HUES6 (cell line): ENCODE measurements at regions not wholly inside any gene's neighbourhood (a gene's known extent, or its start where the extent isn't known, plus 50 kb on each side); places are given as distances from the start of the nearest gene placed in this dataset.

Experiments
- H3K27ac ChIP-seq: 2 replicates; pipeline ENCODE4 v1.7.0; 2013; ENCODE audit warnings: low read depth, mild to moderate bottlenecking, low read length, inconsistent platforms
- H3K27me3 ChIP-seq: 2 replicates; pipeline ENCODE4 v1.6.1; 2013; ENCODE audit warnings: low read length; ENCODE audit not compliant: control insufficient read depth, insufficient read depth
- H3K36me3 ChIP-seq: 2 replicates; pipeline ENCODE4 v1.6.1; 2013; ENCODE audit warnings: low read length; ENCODE audit not compliant: control insufficient read depth, insufficient read depth
- H3K4me1 ChIP-seq: 2 replicates; pipeline ENCODE4 v1.6.1; 2013; ENCODE audit warnings: low read length; ENCODE audit not compliant: control insufficient read depth, insufficient read depth
- H3K4me3 ChIP-seq: 2 replicates; pipeline ENCODE4 v1.5.1; 2013; ENCODE audit warnings: low read depth, low read length
- H3K9ac ChIP-seq: one replicate; pipeline ENCODE4 v1.6.1; 2013; ENCODE audit warnings: mild to moderate bottlenecking, low read length
- H3K9me3 ChIP-seq: 2 replicates; pipeline ENCODE4 v1.6.1; 2013; ENCODE audit warnings: low read depth, low read length; ENCODE audit not compliant: control insufficient read depth, insufficient read depth

DNA sequence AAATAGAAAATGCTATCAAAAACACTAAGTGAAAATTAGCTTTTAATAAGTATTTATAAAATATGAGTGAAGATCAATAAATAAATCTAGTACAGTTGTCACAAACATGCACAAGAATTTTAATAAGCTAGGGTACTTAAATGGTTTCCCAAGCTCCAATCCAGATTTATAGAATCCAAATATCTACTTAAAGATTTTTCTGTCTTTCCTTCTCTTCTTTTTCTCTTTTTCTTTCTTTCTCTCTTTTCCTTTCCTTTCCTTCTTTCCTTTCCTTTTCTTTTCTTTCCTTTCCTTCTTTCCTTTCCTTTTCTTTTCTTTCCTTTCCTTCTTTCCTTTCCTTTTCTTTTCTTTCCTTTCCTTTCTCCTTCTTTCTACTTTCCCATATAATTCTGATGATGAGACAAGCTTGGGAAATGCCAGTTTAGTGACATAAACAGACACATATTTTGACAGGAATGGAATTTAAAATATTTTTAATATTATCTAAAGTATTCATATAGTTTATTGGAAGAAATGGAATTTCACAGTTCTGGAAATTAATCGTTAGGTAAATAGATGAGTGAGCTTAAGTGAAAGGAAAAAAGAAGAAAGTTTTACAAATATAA is 832.8 kb downstream of the NR2F1-AS1 start:
- Histone ChIP-seq H3K4me3 (no peak overlapping the region), H3K27ac (no peak overlapping the region), H3K4me1 (peaks cover 6% of the 10 kb centered on the region; the same call in 1 of the 2 replicates), H3K27me3 (no peaks in the 10 kb centered on the region), H3K9ac (no peak overlapping the region), H3K9me3 (no peaks in the 10 kb centered on the region), H3K36me3 (no peaks in the 10 kb centered on the region)

DNA sequence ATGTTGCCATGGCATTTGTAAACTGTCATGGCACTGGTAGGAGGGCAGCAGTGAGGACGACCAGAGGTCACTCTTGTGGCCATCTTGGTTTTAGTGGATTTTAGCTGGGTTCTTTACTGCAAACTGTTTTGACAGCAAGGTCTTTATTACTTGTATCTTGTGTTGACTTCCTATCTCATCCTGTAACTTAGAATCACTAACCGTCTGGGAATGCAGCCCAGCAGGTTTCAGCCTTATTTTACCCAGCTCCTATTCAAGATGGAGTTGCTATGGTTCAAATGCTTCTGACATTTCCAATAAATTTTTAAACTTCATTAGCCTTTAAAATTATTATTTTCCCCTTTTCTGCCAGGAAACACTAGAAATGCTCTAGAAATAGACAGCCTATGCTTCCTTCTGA is 839.1 kb downstream of the NR2F1-AS1 start:
- Histone ChIP-seq H3K9me3 (no peaks in the 10 kb centered on the region), H3K27me3 (no peaks in the 10 kb centered on the region), H3K9ac (no peak overlapping the region), H3K27ac (no peak overlapping the region), H3K4me3 (no peak overlapping the region), H3K4me1 (no peaks in the 10 kb centered on the region), H3K36me3 (no peaks in the 10 kb centered on the region)

DNA sequence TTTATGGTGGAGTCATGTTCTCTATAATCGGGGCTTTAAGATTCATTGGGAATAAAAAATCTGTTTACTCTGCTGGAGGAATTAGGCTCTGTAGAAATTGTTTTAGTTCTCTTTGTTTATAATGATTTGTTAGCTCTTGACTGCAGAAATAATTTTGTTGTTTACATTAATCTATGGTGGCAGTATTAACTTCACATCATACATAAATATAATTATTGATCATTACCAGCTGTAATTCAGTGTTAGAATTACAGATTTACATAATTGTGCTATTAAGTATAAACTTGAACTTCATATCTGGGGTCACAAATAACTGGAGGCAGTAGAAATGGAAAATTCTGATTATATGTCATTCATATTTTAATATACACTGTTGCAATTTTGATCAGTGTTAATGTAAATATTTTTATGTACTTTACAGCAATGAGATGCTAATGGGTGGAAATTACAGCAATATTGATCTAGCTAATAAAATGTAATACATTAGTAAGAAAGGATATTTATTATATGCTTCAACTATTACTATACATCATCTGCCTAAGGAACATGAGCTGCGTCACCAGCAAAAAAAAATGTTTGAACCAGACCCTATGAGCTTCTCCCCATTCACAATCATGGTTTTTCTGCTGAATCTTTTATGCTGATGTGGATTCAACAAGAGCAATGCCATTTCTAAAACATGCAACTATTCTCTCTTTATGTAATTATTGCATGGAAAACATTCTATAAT is 846.6 kb downstream of the NR2F1-AS1 start:
- no peak overlapping the region for H3K9ac ChIP-seq
- no peaks in the 10 kb centered on the region for H3K4me1 ChIP-seq
- no peaks in the 10 kb centered on the region for H3K9me3 ChIP-seq
- H3K4me3 ChIP-seq, result no peak overlapping the region
- no peaks in the 10 kb centered on the region for H3K27me3 ChIP-seq
- no peaks in the 10 kb centered on the region for H3K36me3 ChIP-seq
- no peak overlapping the region for H3K27ac ChIP-seq

- Histone ChIP-seq H3K4me1 (no peaks in the 10 kb centered on the region), H3K27me3 (no peaks in the 10 kb centered on the region), H3K9ac (no peak overlapping the region), H3K36me3 (no peaks in the 10 kb centered on the region), H3K9me3 (no peaks in the 10 kb centered on the region), H3K4me3 (no peak overlapping the region), H3K27ac (no peak overlapping the region)
Measured at GRCh38 chr5:92730486-92730885, 850.5 kb downstream of the NR2F1-AS1 start.

- no peak overlapping the region for H3K4me3 ChIP-seq
- no peaks in the 10 kb centered on the region for H3K9me3 ChIP-seq
- no peaks in the 10 kb centered on the region for H3K4me1 ChIP-seq
- H3K27ac ChIP-seq, result no peak overlapping the region
- H3K9ac ChIP-seq, result no peak overlapping the region
- no peaks in the 10 kb centered on the region for H3K27me3 ChIP-seq
- H3K36me3 ChIP-seq, result no peaks in the 10 kb centered on the region
Measured at GRCh38 chr5:92729088-92729487, 851.9 kb downstream of the NR2F1-AS1 start.

GRCh38 chr5:92715946-92716520 is 865.0 kb downstream of the NR2F1-AS1 start:
- Histone ChIP-seq H3K9ac (no peak overlapping the region), H3K36me3 (no peaks in the 10 kb centered on the region), H3K4me1 (no peaks in the 10 kb centered on the region), H3K27ac (no peak overlapping the region), H3K9me3 (no peaks in the 10 kb centered on the region), H3K4me3 (no peak overlapping the region), H3K27me3 (no peaks in the 10 kb centered on the region)

DNA sequence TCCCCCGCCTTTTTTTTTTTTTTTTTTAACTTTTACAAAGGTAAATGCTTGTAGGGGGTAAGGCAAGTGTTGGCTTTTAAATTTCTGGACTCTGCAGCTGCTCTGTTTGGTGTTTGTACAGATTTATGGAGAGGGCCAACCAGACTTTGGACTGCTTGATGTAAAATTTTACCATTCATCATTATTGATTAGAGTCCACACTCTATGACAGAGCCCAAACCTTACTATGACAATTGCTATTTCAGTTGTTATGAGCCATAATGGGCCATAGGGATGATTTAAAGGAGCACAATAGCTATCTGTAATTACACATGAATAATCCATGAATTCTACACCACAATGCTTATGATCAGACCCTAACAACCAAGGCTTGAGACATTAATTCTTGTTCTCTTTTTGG is 867.2 kb downstream of the NR2F1-AS1 start:
- no peaks in the 10 kb centered on the region for H3K27me3 ChIP-seq
- no peak overlapping the region for H3K9ac ChIP-seq
- no peaks in the 10 kb centered on the region for H3K9me3 ChIP-seq
- H3K36me3 ChIP-seq, result no peaks in the 10 kb centered on the region
- H3K4me1 ChIP-seq, result no peaks in the 10 kb centered on the region
- no peak overlapping the region for H3K4me3 ChIP-seq
- no peak overlapping the region for H3K27ac ChIP-seq

DNA sequence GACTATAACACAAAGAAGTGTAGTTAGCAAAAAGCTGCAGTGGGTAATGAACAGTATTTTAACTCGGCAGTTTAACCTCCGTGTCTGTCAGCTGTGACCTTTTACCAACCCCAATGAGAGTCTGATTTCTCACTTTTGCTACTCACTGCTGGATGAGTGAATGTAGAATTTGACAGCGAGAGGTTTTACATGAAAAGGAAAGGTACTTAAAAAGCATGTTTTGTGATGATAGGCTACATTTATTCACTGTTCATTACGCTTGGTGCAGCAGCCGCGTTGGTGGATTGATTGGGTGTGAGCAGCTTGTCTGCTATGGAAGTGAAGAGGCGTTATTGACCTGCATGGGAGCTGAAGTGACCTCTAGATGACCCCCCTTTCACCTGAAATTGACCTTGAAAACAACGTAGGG is 867.7 kb downstream of the NR2F1-AS1 start:
- Histone ChIP-seq H3K4me1 (no peaks in the 10 kb centered on the region), H3K9me3 (no peaks in the 10 kb centered on the region), H3K36me3 (no peaks in the 10 kb centered on the region), H3K4me3 (no peak overlapping the region), H3K27me3 (no peaks in the 10 kb centered on the region), H3K9ac (no peak overlapping the region), H3K27ac (no peak overlapping the region)

GRCh38 chr5:92711956-92712355 is 869.1 kb downstream of the NR2F1-AS1 start:
- Histone ChIP-seq H3K9ac (no peak overlapping the region), H3K4me3 (no peak overlapping the region), H3K9me3 (no peaks in the 10 kb centered on the region), H3K4me1 (no peaks in the 10 kb centered on the region), H3K27me3 (no peaks in the 10 kb centered on the region), H3K27ac (no peak overlapping the region), H3K36me3 (no peaks in the 10 kb centered on the region)

- Histone ChIP-seq H3K4me3 (no peak overlapping the region), H3K9me3 (no peaks in the 10 kb centered on the region), H3K27ac (no peak overlapping the region), H3K36me3 (no peaks in the 10 kb centered on the region), H3K9ac (no peak overlapping the region), H3K27me3 (no peaks in the 10 kb centered on the region), H3K4me1 (no peaks in the 10 kb centered on the region)
Measured at GRCh38 chr5:92704590-92704989, 876.4 kb downstream of the NR2F1-AS1 start.

DNA sequence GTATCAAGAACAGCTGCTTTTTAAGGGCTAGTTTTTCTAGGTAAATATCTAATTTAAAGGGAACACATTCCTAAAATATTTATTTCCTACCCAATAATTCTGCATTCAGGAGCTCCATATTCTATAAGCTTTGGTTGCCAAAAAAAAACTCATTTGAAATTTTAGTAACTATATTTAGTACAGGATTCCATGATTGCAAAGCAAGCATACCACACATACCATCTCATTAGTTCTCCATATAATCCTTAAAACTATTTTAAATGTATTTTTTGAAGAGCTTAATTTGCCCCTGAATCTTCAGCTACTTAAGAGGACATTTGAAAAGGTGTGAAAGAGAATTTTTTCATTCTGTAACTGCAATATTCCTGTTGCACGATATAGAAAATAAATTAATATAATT is 877.0 kb downstream of the NR2F1-AS1 start:
- Histone ChIP-seq H3K9me3 (no peaks in the 10 kb centered on the region), H3K27ac (no peak overlapping the region), H3K4me3 (no peak overlapping the region), H3K9ac (no peak overlapping the region), H3K27me3 (no peaks in the 10 kb centered on the region), H3K4me1 (no peaks in the 10 kb centered on the region), H3K36me3 (no peaks in the 10 kb centered on the region)
